Neural cell (in vitro differentiated cells): ENCODE measurements at regions not wholly inside any gene's neighbourhood (a gene's known extent, or its start where the extent isn't known, plus 50 kb on each side); places are given as distances from the start of the nearest gene placed in this dataset.

Experiments used
- EZH2 ChIP-seq: fragments of 200-600, 300-800 bp; shearing (Covaris generic), sonication (generic); IDR thresholded peaks from 2 replicates; pipeline ENCODE4 v1.6.1; 2014; ENCODE audit warnings: antibody characterized with exemption, low read length, borderline replicate concordance, mild to moderate bottlenecking; ENCODE audit not compliant: insufficient read depth, poor library complexity, severe bottlenecking
- POLR2AphosphoS5 ChIP-seq: IDR thresholded peaks from 2 replicates; pipeline ENCODE4 v1.6.1; 2012
- RAD21 ChIP-seq: fragments of 450-650 bp; conservative IDR thresholded peaks from 2 replicates; pipeline ENCODE4 v1.6.1; 2014; ENCODE audit warnings: antibody characterized with exemption, mild to moderate bottlenecking, moderate library complexity
- REST ChIP-seq: IDR thresholded peaks from 2 replicates; pipeline ENCODE4 v1.6.1; 2012; ENCODE audit warnings: borderline replicate concordance
- SMC3 ChIP-seq: fragments of 450-650 bp; conservative IDR thresholded peaks from 2 replicates; pipeline ENCODE4 v1.6.1; 2014; ENCODE audit warnings: antibody characterized with exemption, mild to moderate bottlenecking, moderate library complexity; ENCODE audit not compliant: poor library complexity
- TF ChIP-seq, protein P1 (sequence below): fragments of 450-650 bp; IDR thresholded peaks from 2 replicates; pipeline ENCODE4 v1.5.1; 2014; ENCODE audit warnings: antibody characterized with exemption, mild to moderate bottlenecking, moderate library complexity; ENCODE audit not compliant: poor library complexity, severe bottlenecking

GRCh38 chr2:75406131-75406581 is 154.6 kb downstream of the EVA1A start:
- TF ChIP-seq SMC3: no peak
- TF ChIP-seq, protein P1, sequence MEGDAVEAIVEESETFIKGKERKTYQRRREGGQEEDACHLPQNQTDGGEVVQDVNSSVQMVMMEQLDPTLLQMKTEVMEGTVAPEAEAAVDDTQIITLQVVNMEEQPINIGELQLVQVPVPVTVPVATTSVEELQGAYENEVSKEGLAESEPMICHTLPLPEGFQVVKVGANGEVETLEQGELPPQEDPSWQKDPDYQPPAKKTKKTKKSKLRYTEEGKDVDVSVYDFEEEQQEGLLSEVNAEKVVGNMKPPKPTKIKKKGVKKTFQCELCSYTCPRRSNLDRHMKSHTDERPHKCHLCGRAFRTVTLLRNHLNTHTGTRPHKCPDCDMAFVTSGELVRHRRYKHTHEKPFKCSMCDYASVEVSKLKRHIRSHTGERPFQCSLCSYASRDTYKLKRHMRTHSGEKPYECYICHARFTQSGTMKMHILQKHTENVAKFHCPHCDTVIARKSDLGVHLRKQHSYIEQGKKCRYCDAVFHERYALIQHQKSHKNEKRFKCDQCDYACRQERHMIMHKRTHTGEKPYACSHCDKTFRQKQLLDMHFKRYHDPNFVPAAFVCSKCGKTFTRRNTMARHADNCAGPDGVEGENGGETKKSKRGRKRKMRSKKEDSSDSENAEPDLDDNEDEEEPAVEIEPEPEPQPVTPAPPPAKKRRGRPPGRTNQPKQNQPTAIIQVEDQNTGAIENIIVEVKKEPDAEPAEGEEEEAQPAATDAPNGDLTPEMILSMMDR: no peak
- TF ChIP-seq REST: no peak
- TF ChIP-seq POLR2AphosphoS5: no peak
- TF ChIP-seq RAD21: no peak
- TF ChIP-seq EZH2: no peak
